GM19328 (cell line): ENCODE measurements at regions not wholly inside any gene's neighbourhood (a gene's known extent, or its start where the extent isn't known, plus 50 kb on each side); places are given as distances from the start of the nearest gene placed in this dataset.

Source experiments
- ATAC-seq: cut with Tn5 transposase; IDR thresholded peaks from one replicate; pipeline ENCODE4 v1.9.1; 2021; ENCODE audit warnings: mild to moderate bottlenecking, moderate library complexity; ENCODE audit not compliant: unreplicated experiment

- ATAC-seq = no peak
Observed at GRCh38 chr3:22296601-22297000, 545.6 kb upstream of the ZNF385D start.

GRCh38 chr3:22297436-22297835, 546.4 kb upstream of the ZNF385D start:
- no peak for ATAC-seq

- ATAC-seq = no peak
Observed at GRCh38 chr3:22306454-22306853, 555.4 kb upstream of the ZNF385D start.

GRCh38 chr3:22308871-22309270, 557.9 kb upstream of the ZNF385D start:
- no peak for ATAC-seq

GRCh38 chr3:22315925-22316324, 564.9 kb upstream of the ZNF385D start:
- ATAC-seq = no peak

GRCh38 chr3:22318325-22318724, 567.3 kb upstream of the ZNF385D start:
- no peak for ATAC-seq

GRCh38 chr3:22319446-22319845, 568.4 kb upstream of the ZNF385D start:
- no peak for ATAC-seq

GRCh38 chr3:22322861-22323260, 571.9 kb upstream of the ZNF385D start:
- ATAC-seq = no peak

GRCh38 chr3:22326305-22326704, 575.3 kb upstream of the ZNF385D start:
- ATAC-seq = no peak

GRCh38 chr3:22334996-22335395, 584.0 kb upstream of the ZNF385D start:
- ATAC-seq = no peak

- ATAC-seq = no peak
Observed at GRCh38 chr3:22349215-22349851, 598.3 kb upstream of the ZNF385D start.

GRCh38 chr3:22351806-22352205, 600.8 kb upstream of the ZNF385D start:
- ATAC-seq = no peak

- ATAC-seq = no peak
Observed at GRCh38 chr3:22353126-22353525, 602.1 kb upstream of the ZNF385D start.

GRCh38 chr3:22358334-22358733, 607.3 kb upstream of the ZNF385D start:
- ATAC-seq = no peak

- ATAC-seq = no peak
Observed at GRCh38 chr3:22360164-22360563, 609.2 kb upstream of the ZNF385D start.

- no peak for ATAC-seq
Observed at GRCh38 chr3:22360970-22361369, 610.0 kb upstream of the ZNF385D start.

- ATAC-seq = no peak
Observed at GRCh38 chr3:22361521-22361920, 610.5 kb upstream of the ZNF385D start.

- ATAC-seq = no peak
Observed at GRCh38 chr3:22364851-22365250, 613.8 kb upstream of the ZNF385D start.

GRCh38 chr3:22366781-22367180, 615.8 kb upstream of the ZNF385D start:
- no peak for ATAC-seq

GRCh38 chr3:22371036-22371435, 620.0 kb upstream of the ZNF385D start:
- no peak for ATAC-seq

GRCh38 chr3:22371607-22372291, 620.7 kb upstream of the ZNF385D start:
- ATAC-seq = no peak

GRCh38 chr3:22372292-22373062, 621.5 kb upstream of the ZNF385D start:
- ATAC-seq = no peak
